ENCODE measurements at regions not wholly inside any gene's neighbourhood (a gene's known extent, or its start where the extent isn't known, plus 50 kb on each side); places are given as distances from the start of the nearest gene placed in this dataset.

DNA sequence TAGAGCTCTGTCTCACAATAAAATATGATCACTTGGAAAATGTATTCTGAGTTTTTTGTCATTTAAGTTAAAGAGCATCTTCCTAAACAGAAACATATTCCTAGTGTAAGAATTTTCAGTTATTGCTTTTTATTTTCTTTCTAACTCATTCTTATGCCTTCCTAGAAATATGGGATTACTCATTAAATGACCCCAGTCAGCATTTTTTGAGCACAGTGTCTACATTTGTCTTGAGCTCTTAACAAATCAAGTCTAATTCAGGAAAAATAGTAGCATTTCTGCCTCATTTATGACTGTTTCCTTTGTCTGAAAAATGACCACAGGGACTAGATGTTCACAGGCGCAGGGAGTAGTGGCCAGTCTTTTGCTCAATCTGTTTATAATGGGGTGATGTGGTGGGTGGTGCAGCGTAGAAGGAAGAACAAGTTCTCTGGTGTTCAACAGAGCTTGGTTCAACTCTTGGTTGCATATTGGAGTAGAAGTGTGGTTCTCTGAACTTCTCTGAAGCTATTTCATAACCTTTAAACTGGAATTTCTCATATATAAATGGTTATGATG is 267.1 kb downstream of the CYRIA start:
- Histone ChIP-seq H2BK5ac (ENCODE audit: insufficient read length, low read length) (no peak overlapping the region), H4K5ac (ENCODE audit: insufficient read length, low read depth, low read length) (no peak overlapping the region), H3K4ac (ENCODE audit: low read depth, low read length) (no peak overlapping the region), H2AFZ (ENCODE audit: low read length) (no peak overlapping the region), H3K56ac (ENCODE audit: insufficient read length, low read depth, low read length) (no peak overlapping the region), H3K79me2 (ENCODE audit: insufficient read depth, low read length) (no peaks in the 10 kb centered on the region), H3K4me1 (ENCODE audit: insufficient read depth, low read length) (no peaks in the 10 kb centered on the region), H3T11ph (ENCODE audit: low read length) (no peak overlapping the region), H4K20me1 (ENCODE audit: control insufficient read depth, insufficient read depth, insufficient read length) (no peaks in the 10 kb centered on the region), H3K9ac (ENCODE audit: extremely low read depth, insufficient read length, low read length) (no peak overlapping the region), H2BK12ac (ENCODE audit: insufficient read length, low read depth, low read length) (no peak overlapping the region), H3K27me3 (ENCODE audit: insufficient read depth, low read length) (no peaks in the 10 kb centered on the region), H4K8ac (replicated peaks; ENCODE audit: insufficient read length, low read depth, low read length) (no peak overlapping the region), H3K14ac (ENCODE audit: insufficient read depth, low read length) (no peak overlapping the region), H3K23me2 (ENCODE audit: insufficient read length, low read depth, low read length, poor library complexity, severe bottlenecking) (no peaks in the 10 kb centered on the region), H3K23ac (ENCODE audit: insufficient read length, low read depth, low read length) (no peak overlapping the region), H3K4me2 (ENCODE audit: insufficient read depth, insufficient read length, low read length) (no peak overlapping the region), H2BK20ac (ENCODE audit: low read depth, low read length, poor library complexity, severe bottlenecking) (no peak overlapping the region), H2BK120ac (ENCODE audit: low read depth, low read length, poor library complexity, severe bottlenecking) (no peak overlapping the region), H3K18ac (ENCODE audit: insufficient read length, low read depth, low read length) (no peak overlapping the region), H2AK5ac (ENCODE audit: insufficient read length, low read length) (no peak overlapping the region), H3K79me1 (ENCODE audit: insufficient read depth, low read depth, low read length, poor library complexity, severe bottlenecking) (no peaks in the 10 kb centered on the region), H2BK15ac (ENCODE audit: low read depth, low read length) (no peak overlapping the region), H4K91ac (ENCODE audit: insufficient read length, low read depth, low read length) (no peak overlapping the region), H3K27ac (ENCODE audit: insufficient read length, low read depth, low read length) (no peak overlapping the region), H3K9me3 (ENCODE audit: control insufficient read depth, low read depth, low read length) (no peaks in the 10 kb centered on the region)
- H3K27ac Mint-ChIP-seq = no peak overlapping the region
- H3K36me3 Mint-ChIP-seq (ENCODE audit: insufficient read depth in 1 of 3, low read depth in 3 of 3) = no peaks in the 10 kb centered on the region
- H3K27me3 Mint-ChIP-seq (ENCODE audit: low read depth) = no peaks in the 10 kb centered on the region; the same call in 1 of the 2 replicates
- DNase-seq = no peak
- no peaks in the 10 kb centered on the region for H3K9me3 Mint-ChIP-seq
- no peak overlapping the region for H3K4me3 Mint-ChIP-seq
- WGBS (ENCODE audit: extremely low coverage, insufficient read length, low lambda C conversion rate) = no CpG with 5 or more reads among the region's 2 CpGs
- TF ChIP-seq, protein P1, sequence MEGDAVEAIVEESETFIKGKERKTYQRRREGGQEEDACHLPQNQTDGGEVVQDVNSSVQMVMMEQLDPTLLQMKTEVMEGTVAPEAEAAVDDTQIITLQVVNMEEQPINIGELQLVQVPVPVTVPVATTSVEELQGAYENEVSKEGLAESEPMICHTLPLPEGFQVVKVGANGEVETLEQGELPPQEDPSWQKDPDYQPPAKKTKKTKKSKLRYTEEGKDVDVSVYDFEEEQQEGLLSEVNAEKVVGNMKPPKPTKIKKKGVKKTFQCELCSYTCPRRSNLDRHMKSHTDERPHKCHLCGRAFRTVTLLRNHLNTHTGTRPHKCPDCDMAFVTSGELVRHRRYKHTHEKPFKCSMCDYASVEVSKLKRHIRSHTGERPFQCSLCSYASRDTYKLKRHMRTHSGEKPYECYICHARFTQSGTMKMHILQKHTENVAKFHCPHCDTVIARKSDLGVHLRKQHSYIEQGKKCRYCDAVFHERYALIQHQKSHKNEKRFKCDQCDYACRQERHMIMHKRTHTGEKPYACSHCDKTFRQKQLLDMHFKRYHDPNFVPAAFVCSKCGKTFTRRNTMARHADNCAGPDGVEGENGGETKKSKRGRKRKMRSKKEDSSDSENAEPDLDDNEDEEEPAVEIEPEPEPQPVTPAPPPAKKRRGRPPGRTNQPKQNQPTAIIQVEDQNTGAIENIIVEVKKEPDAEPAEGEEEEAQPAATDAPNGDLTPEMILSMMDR (conservative IDR thresholded peaks at IDR 0.05) = no peak
- H3K4me1 Mint-ChIP-seq = no peaks in the 10 kb centered on the region

Data from H9 (cell line).